K562 (cell line): ENCODE measurements at regions not wholly inside any gene's neighbourhood (a gene's known extent, or its start where the extent isn't known, plus 50 kb on each side); places are given as distances from the start of the nearest gene placed in this dataset.
A peak's percentile ranks its signal among the peaks of the same experiment; 100 is the strongest.

Experiments
- ARNT ChIP-seq, 2 experiments: fragments of 450-650 bp; IDR thresholded peaks; 2 replicates each; pipeline ENCODE4 v1.6.1; 2016; ENCODE audit warnings: mild to moderate bottlenecking in 1 of 2
- CHCHD3 ChIP-seq: fragments of 250-450 bp; sonication (Bioruptor Pico); IDR thresholded peaks from 2 replicates; pipeline ENCODE4 v2.1.2; 2022; ENCODE audit warnings: mild to moderate bottlenecking
- CTBP1 ChIP-seq: fragments of 450-650 bp; IDR thresholded peaks from 2 replicates; pipeline ENCODE4 v1.6.1; 2016; ENCODE audit warnings: borderline replicate concordance
- FOXA3 ChIP-seq, 2 experiments: fragments of 450-650 bp in 1 of 2; sonication (generic) in 1 of 2; formaldehyde crosslinking; IDR thresholded peaks in 1 of 2; conservative IDR thresholded peaks in 1 of 2; 2 replicates each; pipeline versions ENCODE4 v1.4.0 to v1.8.0; 2020 to 2022; ENCODE audit warnings: mild to moderate bottlenecking in 2 of 2, missing genetic modification reagents in 1 of 2
- MCM2 ChIP-seq: fragments of 450-650 bp; IDR thresholded peaks from 2 replicates; pipeline ENCODE4 v1.6.1; 2017; ENCODE audit warnings: low read depth, mild to moderate bottlenecking
- MCM5 ChIP-seq: fragments of 450-650 bp; IDR thresholded peaks from 2 replicates; pipeline ENCODE4 v1.6.1; 2016; ENCODE audit warnings: low read depth
- NONO ChIP-seq, 2 experiments: fragments of 200-400 bp in 1 of 2; fragments of 450-650 bp in 1 of 2; formaldehyde crosslinking in 1 of 2; IDR thresholded peaks; 2 replicates each; pipeline ENCODE4 v1.6.1; 2017; ENCODE audit warnings: low read depth in 2 of 2, mild to moderate bottlenecking in 2 of 2, moderate library complexity in 2 of 2, low read length in 1 of 2
- RBM15 ChIP-seq: fragments of 200-400 bp; formaldehyde crosslinking; IDR thresholded peaks from 2 replicates; pipeline ENCODE4 v1.6.1; 2018; ENCODE audit warnings: mild to moderate bottlenecking, low read length, moderate library complexity; ENCODE audit not compliant: insufficient read depth
- RBM34 ChIP-seq: fragments of 200-400 bp; formaldehyde crosslinking; IDR thresholded peaks from 2 replicates; pipeline ENCODE4 v1.6.1; 2018; ENCODE audit warnings: low read length, borderline replicate concordance; ENCODE audit not compliant: insufficient read depth
- TAF9B ChIP-seq: fragments of 450-650 bp; IDR thresholded peaks from 2 replicates; pipeline ENCODE4 v1.6.1; 2018; ENCODE audit warnings: mild to moderate bottlenecking; ENCODE audit not compliant: partially characterized antibody
- TEAD1 ChIP-seq, 2 experiments: fragments of 450-650 bp in 1 of 2; sonication (generic) in 1 of 2; formaldehyde crosslinking; IDR thresholded peaks; 2 replicates each; pipeline versions ENCODE4 v1.4.0 to v1.8.0; 2020 to 2022; ENCODE audit warnings: mild to moderate bottlenecking in 2 of 2, missing genetic modification reagents in 1 of 2
- TRIM28 ChIP-seq: fragments of 450-650 bp; IDR thresholded peaks from 2 replicates; pipeline ENCODE4 v1.6.1; 2017
- XRCC3 ChIP-seq: fragments of 450-650 bp; IDR thresholded peaks from 2 replicates; pipeline ENCODE4 v1.6.1; 2017; ENCODE audit warnings: mild to moderate bottlenecking, moderate library complexity
- ZNF174 ChIP-seq: fragments of 250-450 bp; sonication (Bioruptor Pico); IDR thresholded peaks from 2 replicates; pipeline ENCODE4 v1.4.0; 2020; ENCODE audit warnings: mild to moderate bottlenecking
- ZNF23 ChIP-seq: fragments of 250-450 bp; sonication (Bioruptor Pico); IDR thresholded peaks from 2 replicates; pipeline ENCODE4 v1.4.0; 2020; ENCODE audit warnings: mild to moderate bottlenecking
- ZNF263 ChIP-seq: sonication (generic); formaldehyde crosslinking; IDR thresholded peaks from 2 replicates; pipeline ENCODE4 v1.8.0; 2022; ENCODE audit warnings: mild to moderate bottlenecking, missing genetic modification reagents, borderline replicate concordance
- ZNF384 ChIP-seq: IDR thresholded peaks from 2 replicates; pipeline ENCODE4 v1.6.1; 2012; ENCODE audit warnings: low read depth, low read length, improper control_type of control experiment
- ZNF75A ChIP-seq: fragments of 450-650 bp; formaldehyde crosslinking; IDR thresholded peaks from 2 replicates; pipeline ENCODE4 v1.4.0; 2020; ENCODE audit warnings: mild to moderate bottlenecking
- ZZZ3 ChIP-seq: fragments of 450-650 bp; IDR thresholded peaks from 2 replicates; pipeline ENCODE4 v1.6.1; 2016; ENCODE audit warnings: antibody characterized with exemption, mild to moderate bottlenecking, moderate library complexity
- TF ChIP-seq, protein P1 (sequence below): IDR thresholded peaks from 2 replicates; pipeline ENCODE4 v1.6.1; 2011; ENCODE audit warnings: borderline replicate concordance, low read depth, mild to moderate bottlenecking, moderate library complexity, low read length; ENCODE audit not compliant: insufficient read depth, poor library complexity, severe bottlenecking
- TF ChIP-seq, protein P2 (sequence below): IDR thresholded peaks from 3 replicates; pipeline ENCODE4 v1.6.1; 2011; ENCODE audit warnings: borderline replicate concordance, mild to moderate bottlenecking; ENCODE audit not compliant: insufficient read length, insufficient read depth
- TF ChIP-seq, protein P3 (sequence below), 2 experiments: IDR thresholded peaks; 2 replicates each; pipeline ENCODE4 v1.6.1; 2011; ENCODE audit warnings: borderline replicate concordance in 1 of 2, control low read depth in 1 of 2, low read depth in 1 of 2, low read length in 1 of 2, mild to moderate bottlenecking in 1 of 2, mixed read lengths in 1 of 2, moderate library complexity in 1 of 2; ENCODE audit not compliant: insufficient read depth in 1 of 2, insufficient read length in 1 of 2, poor library complexity in 1 of 2, severe bottlenecking in 1 of 2; ENCODE audit errors: extremely low read depth in 1 of 2
- TF ChIP-seq, protein P4 (sequence below): fragments of 450-650 bp; IDR thresholded peaks from 2 replicates; pipeline ENCODE4 v1.6.1; 2017; ENCODE audit warnings: mild to moderate bottlenecking, moderate library complexity

DNA sequence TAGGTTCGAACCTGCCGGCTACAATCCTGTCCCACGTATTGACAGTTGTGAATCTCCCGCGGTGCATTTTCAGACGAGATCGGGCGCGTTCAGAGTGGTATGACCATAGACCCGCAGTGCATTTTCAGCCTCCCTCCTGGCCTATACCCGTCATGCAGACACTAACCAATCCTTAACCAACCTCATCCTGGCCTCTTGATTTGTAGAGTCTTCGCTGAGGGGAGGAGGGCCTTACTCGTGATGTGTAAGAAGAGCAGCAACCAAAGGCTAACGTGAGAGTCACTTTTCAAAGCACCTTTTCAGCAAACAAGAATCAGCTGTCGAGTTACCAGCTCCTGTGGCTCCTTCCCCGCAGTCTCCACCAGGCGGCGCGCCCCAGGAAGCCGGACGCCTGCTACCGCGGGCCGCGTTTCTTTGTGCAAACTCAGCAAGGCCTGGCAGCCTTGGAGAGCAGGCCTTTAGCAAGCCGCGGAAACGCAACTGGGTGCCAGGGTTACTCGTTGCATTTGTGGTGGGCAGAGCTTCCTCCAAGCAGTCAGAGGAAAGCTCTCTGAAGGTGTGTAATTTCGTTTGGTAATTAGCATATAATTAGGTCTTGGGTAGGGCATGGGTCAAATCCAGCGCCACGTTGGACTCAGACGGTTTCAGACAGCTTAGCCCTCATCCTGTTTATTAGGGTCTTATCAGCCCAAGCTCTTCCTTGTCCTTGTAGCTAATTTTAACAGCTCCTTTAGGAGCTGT lies 139.8 kb downstream of the OR2B2 start (continued):
- TF ChIP-seq, protein P1, sequence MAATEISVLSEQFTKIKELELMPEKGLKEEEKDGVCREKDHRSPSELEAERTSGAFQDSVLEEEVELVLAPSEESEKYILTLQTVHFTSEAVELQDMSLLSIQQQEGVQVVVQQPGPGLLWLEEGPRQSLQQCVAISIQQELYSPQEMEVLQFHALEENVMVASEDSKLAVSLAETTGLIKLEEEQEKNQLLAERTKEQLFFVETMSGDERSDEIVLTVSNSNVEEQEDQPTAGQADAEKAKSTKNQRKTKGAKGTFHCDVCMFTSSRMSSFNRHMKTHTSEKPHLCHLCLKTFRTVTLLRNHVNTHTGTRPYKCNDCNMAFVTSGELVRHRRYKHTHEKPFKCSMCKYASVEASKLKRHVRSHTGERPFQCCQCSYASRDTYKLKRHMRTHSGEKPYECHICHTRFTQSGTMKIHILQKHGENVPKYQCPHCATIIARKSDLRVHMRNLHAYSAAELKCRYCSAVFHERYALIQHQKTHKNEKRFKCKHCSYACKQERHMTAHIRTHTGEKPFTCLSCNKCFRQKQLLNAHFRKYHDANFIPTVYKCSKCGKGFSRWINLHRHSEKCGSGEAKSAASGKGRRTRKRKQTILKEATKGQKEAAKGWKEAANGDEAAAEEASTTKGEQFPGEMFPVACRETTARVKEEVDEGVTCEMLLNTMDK: peak; percentile 73
- TF ChIP-seq RBM34: no peak
- TF ChIP-seq, protein P2, sequence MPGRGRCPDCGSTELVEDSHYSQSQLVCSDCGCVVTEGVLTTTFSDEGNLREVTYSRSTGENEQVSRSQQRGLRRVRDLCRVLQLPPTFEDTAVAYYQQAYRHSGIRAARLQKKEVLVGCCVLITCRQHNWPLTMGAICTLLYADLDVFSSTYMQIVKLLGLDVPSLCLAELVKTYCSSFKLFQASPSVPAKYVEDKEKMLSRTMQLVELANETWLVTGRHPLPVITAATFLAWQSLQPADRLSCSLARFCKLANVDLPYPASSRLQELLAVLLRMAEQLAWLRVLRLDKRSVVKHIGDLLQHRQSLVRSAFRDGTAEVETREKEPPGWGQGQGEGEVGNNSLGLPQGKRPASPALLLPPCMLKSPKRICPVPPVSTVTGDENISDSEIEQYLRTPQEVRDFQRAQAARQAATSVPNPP: no peak
- TF ChIP-seq ZNF174 (CRISPR knock-in tag): no peak
- TF ChIP-seq ZNF75A (CRISPR knock-in tag): no peak; the same call in 1 of the 2 replicates
- no peak; the same call in 1 of the 2 replicates for TF ChIP-seq ZNF263 (CRISPR knock-in tag)
- TF ChIP-seq NONO (IDR thresholded peaks at IDR 0.05; ENCODE audit: low read depth in 2 of 2, low read length in 1 of 2): no peak
- TF ChIP-seq, protein P3, sequence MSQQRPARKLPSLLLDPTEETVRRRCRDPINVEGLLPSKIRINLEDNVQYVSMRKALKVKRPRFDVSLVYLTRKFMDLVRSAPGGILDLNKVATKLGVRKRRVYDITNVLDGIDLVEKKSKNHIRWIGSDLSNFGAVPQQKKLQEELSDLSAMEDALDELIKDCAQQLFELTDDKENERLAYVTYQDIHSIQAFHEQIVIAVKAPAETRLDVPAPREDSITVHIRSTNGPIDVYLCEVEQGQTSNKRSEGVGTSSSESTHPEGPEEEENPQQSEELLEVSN (IDR thresholded peaks at IDR 0.05; ENCODE audit: borderline replicate concordance in 1 of 2, extremely low read depth in 1 of 2, insufficient read depth in 1 of 2, insufficient read length in 1 of 2, low read depth in 1 of 2, low read length in 1 of 2, poor library complexity in 1 of 2, severe bottlenecking in 1 of 2): peak; percentile 83 to 88
- TF ChIP-seq ZNF23 (CRISPR knock-in tag): no peak
- no peak for TF ChIP-seq MCM5
- TF ChIP-seq RBM15: no peak
- no peak for TF ChIP-seq MCM2
- no peak for TF ChIP-seq ZNF384
- TF ChIP-seq ZZZ3: no peak
- TF ChIP-seq CHCHD3 (CRISPR knock-in tag): no peak
- TF ChIP-seq ARNT (IDR thresholded peaks at IDR 0.05): peak in 1 of 2 experiments; percentile 60; a peak in 1 of 4 replicates
- peak in 1 of 2 experiments; percentile 62; a peak in 1 of 4 replicates for TF ChIP-seq FOXA3 (CRISPR knock-in tag; conservative IDR thresholded peaks at IDR 0.05 in 1 of 2, IDR thresholded peaks at IDR 0.05 in 1 of 2)
- TF ChIP-seq TRIM28: no peak
- TF ChIP-seq CTBP1: peak; percentile 82
- no peak for TF ChIP-seq TAF9B
- no peak for TF ChIP-seq XRCC3
- TF ChIP-seq, protein P4, sequence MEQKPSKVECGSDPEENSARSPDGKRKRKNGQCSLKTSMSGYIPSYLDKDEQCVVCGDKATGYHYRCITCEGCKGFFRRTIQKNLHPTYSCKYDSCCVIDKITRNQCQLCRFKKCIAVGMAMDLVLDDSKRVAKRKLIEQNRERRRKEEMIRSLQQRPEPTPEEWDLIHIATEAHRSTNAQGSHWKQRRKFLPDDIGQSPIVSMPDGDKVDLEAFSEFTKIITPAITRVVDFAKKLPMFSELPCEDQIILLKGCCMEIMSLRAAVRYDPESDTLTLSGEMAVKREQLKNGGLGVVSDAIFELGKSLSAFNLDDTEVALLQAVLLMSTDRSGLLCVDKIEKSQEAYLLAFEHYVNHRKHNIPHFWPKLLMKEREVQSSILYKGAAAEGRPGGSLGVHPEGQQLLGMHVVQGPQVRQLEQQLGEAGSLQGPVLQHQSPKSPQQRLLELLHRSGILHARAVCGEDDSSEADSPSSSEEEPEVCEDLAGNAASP: no peak
- peak; percentile 14 to 73; a peak in 3 of 4 replicates for TF ChIP-seq TEAD1 (CRISPR knock-in tag; IDR thresholded peaks at IDR 0.05)
